ENCODE measurements at regions not wholly inside any gene's neighbourhood (a gene's known extent, or its start where the extent isn't known, plus 50 kb on each side); places are given as distances from the start of the nearest gene placed in this dataset.
"Not testable (repeated sequence)": the region's sequence is repeated elsewhere in the genome, so short reads cannot be mapped to it uniquely, and the experiment has no call there.

- not testable (repeated sequence) for H3K36me3 ChIP-seq (ENCODE audit: insufficient read depth, low read length); H3K4me3 ChIP-seq (ENCODE audit: low read depth in 1 of 2, low read length in 2 of 2); H3K27ac ChIP-seq (ENCODE audit: low read depth, low read length); H3K9ac ChIP-seq (ENCODE audit: low read length); H3K9me3 ChIP-seq (ENCODE audit: low read length); H3K27me3 ChIP-seq (ENCODE audit: control insufficient read depth in 1 of 2, insufficient read depth in 2 of 2, low read length in 2 of 2)
- peaks cover 24% of the 10 kb centered on the region for H3K4me1 ChIP-seq (ENCODE audit: insufficient read depth, low read length)
These were observed 136.8 kb downstream of the TMEM30B start for GRCh38 chr14:61144117-61145033.

GRCh38 chr14:61140872-61141271, 140.3 kb downstream of the TMEM30B start:
- Histone ChIP-seq H3K27ac (ENCODE audit: low read depth, low read length) (no peak overlapping the region), H3K9ac (ENCODE audit: low read length) (no peak overlapping the region), H3K4me3 (ENCODE audit: low read depth in 1 of 2, low read length in 2 of 2) (no peak overlapping the region), H3K4me1 (ENCODE audit: insufficient read depth, low read length) (peaks cover 9% of the 10 kb centered on the region), H3K36me3 (ENCODE audit: insufficient read depth, low read length) (no peaks in the 10 kb centered on the region), H3K27me3 (ENCODE audit: control insufficient read depth in 1 of 2, insufficient read depth in 2 of 2, low read length in 2 of 2) (no peaks in the 10 kb centered on the region), H3K9me3 (ENCODE audit: low read length) (no peaks in the 10 kb centered on the region)

GRCh38 chr14:61140271-61140670, 140.9 kb downstream of the TMEM30B start:
- no peak overlapping the region for H3K27ac ChIP-seq (ENCODE audit: low read depth, low read length)
- H3K9ac ChIP-seq (ENCODE audit: low read length), result no peak overlapping the region
- H3K36me3 ChIP-seq (ENCODE audit: insufficient read depth, low read length), result no peaks in the 10 kb centered on the region
- H3K27me3 ChIP-seq (ENCODE audit: control insufficient read depth in 1 of 2, insufficient read depth in 2 of 2, low read length in 2 of 2), result no peaks in the 10 kb centered on the region
- H3K4me1 ChIP-seq (ENCODE audit: insufficient read depth, low read length), result peaks cover 3% of the 10 kb centered on the region
- no peak overlapping the region for H3K4me3 ChIP-seq (ENCODE audit: low read depth in 1 of 2, low read length in 2 of 2)
- no peaks in the 10 kb centered on the region for H3K9me3 ChIP-seq (ENCODE audit: low read length)

GRCh38 chr14:61139006-61139599, 142.0 kb downstream of the TMEM30B start:
- Histone ChIP-seq H3K9ac (ENCODE audit: low read length) (no peak overlapping the region), H3K27ac (ENCODE audit: low read depth, low read length) (no peak overlapping the region), H3K9me3 (ENCODE audit: low read length) (no peaks in the 10 kb centered on the region), H3K4me1 (ENCODE audit: insufficient read depth, low read length) (no peaks in the 10 kb centered on the region), H3K27me3 (ENCODE audit: control insufficient read depth in 1 of 2, insufficient read depth in 2 of 2, low read length in 2 of 2) (no peaks in the 10 kb centered on the region), H3K36me3 (ENCODE audit: insufficient read depth, low read length) (no peaks in the 10 kb centered on the region), H3K4me3 (ENCODE audit: low read depth in 1 of 2, low read length in 2 of 2) (no peak overlapping the region)

- no peaks in the 10 kb centered on the region for H3K27me3 ChIP-seq (ENCODE audit: control insufficient read depth in 1 of 2, insufficient read depth in 2 of 2, low read length in 2 of 2)
- H3K36me3 ChIP-seq (ENCODE audit: insufficient read depth, low read length), result no peaks in the 10 kb centered on the region
- H3K4me1 ChIP-seq (ENCODE audit: insufficient read depth, low read length), result no peaks in the 10 kb centered on the region
- no peak overlapping the region for H3K9ac ChIP-seq (ENCODE audit: low read length)
- H3K4me3 ChIP-seq (ENCODE audit: low read depth in 1 of 2, low read length in 2 of 2), result no peak overlapping the region
- H3K9me3 ChIP-seq (ENCODE audit: low read length), result no peaks in the 10 kb centered on the region
- no peak overlapping the region for H3K27ac ChIP-seq (ENCODE audit: low read depth, low read length)
These were observed 148.2 kb downstream of the TMEM30B start for GRCh38 chr14:61132894-61133293.

GRCh38 chr14:61132336-61132735, 148.8 kb downstream of the TMEM30B start:
- Histone ChIP-seq H3K36me3 (ENCODE audit: insufficient read depth, low read length) (no peaks in the 10 kb centered on the region), H3K4me1 (ENCODE audit: insufficient read depth, low read length) (no peaks in the 10 kb centered on the region), H3K9ac (ENCODE audit: low read length) (no peak overlapping the region), H3K27ac (ENCODE audit: low read depth, low read length) (no peak overlapping the region), H3K9me3 (ENCODE audit: low read length) (no peaks in the 10 kb centered on the region), H3K4me3 (ENCODE audit: low read depth in 1 of 2, low read length in 2 of 2) (no peak overlapping the region), H3K27me3 (ENCODE audit: control insufficient read depth in 1 of 2, insufficient read depth in 2 of 2, low read length in 2 of 2) (no peaks in the 10 kb centered on the region)

GRCh38 chr14:61130512-61131260, 149.6 kb downstream of the SLC38A6 start:
- Histone ChIP-seq H3K4me1 (ENCODE audit: insufficient read depth, low read length) (peaks cover 9% of the 10 kb centered on the region), H3K27me3 (ENCODE audit: control insufficient read depth in 1 of 2, insufficient read depth in 2 of 2, low read length in 2 of 2) (no peaks in the 10 kb centered on the region), H3K9me3 (ENCODE audit: low read length) (no peaks in the 10 kb centered on the region), H3K9ac (ENCODE audit: low read length) (no peak overlapping the region), H3K4me3 (ENCODE audit: low read depth in 1 of 2, low read length in 2 of 2) (no peak overlapping the region), H3K27ac (ENCODE audit: low read depth, low read length) (no peak overlapping the region), H3K36me3 (ENCODE audit: insufficient read depth, low read length) (no peaks in the 10 kb centered on the region)

- peaks cover 9% of the 10 kb centered on the region for H3K4me1 ChIP-seq (ENCODE audit: insufficient read depth, low read length)
- no peaks in the 10 kb centered on the region for H3K36me3 ChIP-seq (ENCODE audit: insufficient read depth, low read length)
- no peak overlapping the region for H3K9ac ChIP-seq (ENCODE audit: low read length)
- H3K27me3 ChIP-seq (ENCODE audit: control insufficient read depth in 1 of 2, insufficient read depth in 2 of 2, low read length in 2 of 2), result no peaks in the 10 kb centered on the region
- no peak overlapping the region for H3K4me3 ChIP-seq (ENCODE audit: low read depth in 1 of 2, low read length in 2 of 2)
- no peak overlapping the region for H3K27ac ChIP-seq (ENCODE audit: low read depth, low read length)
- no peaks in the 10 kb centered on the region for H3K9me3 ChIP-seq (ENCODE audit: low read length)
These were observed 148.2 kb downstream of the SLC38A6 start for GRCh38 chr14:61129168-61129745.

- Histone ChIP-seq H3K9me3 (ENCODE audit: low read length) (no peaks in the 10 kb centered on the region), H3K9ac (ENCODE audit: low read length) (no peak overlapping the region), H3K4me1 (ENCODE audit: insufficient read depth, low read length) (peaks cover 9% of the 10 kb centered on the region), H3K36me3 (ENCODE audit: insufficient read depth, low read length) (no peaks in the 10 kb centered on the region), H3K27me3 (ENCODE audit: control insufficient read depth in 1 of 2, insufficient read depth in 2 of 2, low read length in 2 of 2) (no peaks in the 10 kb centered on the region), H3K4me3 (ENCODE audit: low read depth in 1 of 2, low read length in 2 of 2) (no peak overlapping the region), H3K27ac (ENCODE audit: low read depth, low read length) (no peak overlapping the region)
These were observed 147.5 kb downstream of the SLC38A6 start for GRCh38 chr14:61128382-61129167.

- Histone ChIP-seq H3K27me3 (ENCODE audit: control insufficient read depth in 1 of 2, insufficient read depth in 2 of 2, low read length in 2 of 2) (no peaks in the 10 kb centered on the region), H3K9ac (ENCODE audit: low read length) (no peak overlapping the region), H3K9me3 (ENCODE audit: low read length) (no peaks in the 10 kb centered on the region), H3K36me3 (ENCODE audit: insufficient read depth, low read length) (no peaks in the 10 kb centered on the region), H3K4me1 (ENCODE audit: insufficient read depth, low read length) (peaks cover 9% of the 10 kb centered on the region), H3K27ac (ENCODE audit: low read depth, low read length) (no peak overlapping the region), H3K4me3 (ENCODE audit: low read depth in 1 of 2, low read length in 2 of 2) (no peak overlapping the region)
These were observed 145.8 kb downstream of the SLC38A6 start for GRCh38 chr14:61126603-61127498.
